H9 (cell line): ENCODE measurements at regions not wholly inside any gene's neighbourhood (a gene's known extent, or its start where the extent isn't known, plus 50 kb on each side); places are given as distances from the start of the nearest gene placed in this dataset.

ENCODE experiments used
- DNase-seq: peaks from one replicate; pipeline ENCODE4 v3.0.0-alpha.2; 2017
- H2AFZ ChIP-seq: one replicate; pipeline ENCODE4 v1.6.1; 2013; ENCODE audit warnings: mild to moderate bottlenecking, low read length, control low read depth, moderate library complexity
- H2AK5ac ChIP-seq: 2 replicates; pipeline ENCODE4 v1.6.1; 2013; ENCODE audit warnings: low read length, control low read depth, mixed read lengths; ENCODE audit not compliant: insufficient read length
- H2BK120ac ChIP-seq: one replicate; pipeline ENCODE4 v1.6.1; 2013; ENCODE audit warnings: low read depth, mild to moderate bottlenecking, low read length, control low read depth, inconsistent platforms; ENCODE audit not compliant: poor library complexity, severe bottlenecking
- H2BK12ac ChIP-seq: 2 replicates; pipeline ENCODE4 v1.6.1; 2013; ENCODE audit warnings: low read length, control low read depth, mixed read lengths, low read depth; ENCODE audit not compliant: insufficient read length
- H2BK15ac ChIP-seq: 2 replicates; pipeline ENCODE4 v1.6.1; 2013; ENCODE audit warnings: low read depth, low read length, control low read depth
- H2BK20ac ChIP-seq: one replicate; pipeline ENCODE4 v1.6.1; 2013; ENCODE audit warnings: low read depth, mild to moderate bottlenecking, low read length, control low read depth, inconsistent platforms; ENCODE audit not compliant: poor library complexity, severe bottlenecking
- H2BK5ac ChIP-seq: 2 replicates; pipeline ENCODE4 v1.6.1; 2013; ENCODE audit warnings: low read length, control low read depth, mixed read lengths; ENCODE audit not compliant: insufficient read length
- H3K14ac ChIP-seq: 2 replicates; pipeline ENCODE4 v1.6.1; 2013; ENCODE audit warnings: low read length, control low read depth; ENCODE audit not compliant: insufficient read depth
- H3K18ac ChIP-seq: 2 replicates; pipeline ENCODE4 v1.6.1; 2013; ENCODE audit warnings: low read depth, mild to moderate bottlenecking, mixed read lengths, low read length, control low read depth; ENCODE audit not compliant: insufficient read length
- H3K23ac ChIP-seq: 2 replicates; pipeline ENCODE4 v1.6.1; 2013; ENCODE audit warnings: low read length, control low read depth, mixed read lengths, low read depth; ENCODE audit not compliant: insufficient read length
- H3K23me2 ChIP-seq: 2 replicates; pipeline ENCODE4 v1.6.1; 2013; ENCODE audit warnings: low read depth, mild to moderate bottlenecking, mixed read lengths, low read length, control low read depth; ENCODE audit not compliant: insufficient read length, poor library complexity, severe bottlenecking
- H3K27ac ChIP-seq: 2 replicates; pipeline ENCODE4 v1.5.1; 2013; ENCODE audit warnings: low read length, control low read depth, mixed read lengths, low read depth; ENCODE audit not compliant: insufficient read length
- H3K27me3 ChIP-seq: 2 replicates; pipeline ENCODE4 v1.6.1; 2013; ENCODE audit warnings: low read length, control low read depth, inconsistent platforms; ENCODE audit not compliant: insufficient read depth
- H3K4ac ChIP-seq: 2 replicates; pipeline ENCODE4 v1.6.1; 2013; ENCODE audit warnings: low read depth, mild to moderate bottlenecking, control low read depth, inconsistent platforms, low read length, moderate library complexity
- H3K4me1 ChIP-seq: 2 replicates; pipeline ENCODE4 v1.6.1; 2013; ENCODE audit warnings: low read length, control low read depth, inconsistent platforms; ENCODE audit not compliant: insufficient read depth
- H3K4me2 ChIP-seq: 2 replicates; pipeline ENCODE4 v1.6.1; 2013; ENCODE audit warnings: low read length, control low read depth, mixed read lengths; ENCODE audit not compliant: insufficient read length, insufficient read depth
- H3K56ac ChIP-seq: 2 replicates; pipeline ENCODE4 v1.6.1; 2013; ENCODE audit warnings: low read depth, mild to moderate bottlenecking, mixed read lengths, low read length, control low read depth; ENCODE audit not compliant: insufficient read length
- H3K79me1 ChIP-seq: 2 replicates; pipeline ENCODE4 v1.6.1; 2013; ENCODE audit warnings: low read depth, mild to moderate bottlenecking, moderate library complexity, low read length, control low read depth, inconsistent platforms; ENCODE audit not compliant: insufficient read depth, poor library complexity, severe bottlenecking
- H3K79me2 ChIP-seq: 2 replicates; pipeline ENCODE4 v1.6.1; 2013; ENCODE audit warnings: low read length, control low read depth, inconsistent platforms; ENCODE audit not compliant: insufficient read depth
- H3K9ac ChIP-seq: 2 replicates; pipeline ENCODE4 v1.6.1; 2013; ENCODE audit warnings: low read length, control low read depth, mixed read lengths; ENCODE audit not compliant: insufficient read length; ENCODE audit errors: extremely low read depth
- H3K9me3 ChIP-seq: one replicate; pipeline ENCODE4 v1.6.1; 2013; ENCODE audit warnings: low read depth, low read length, inconsistent platforms; ENCODE audit not compliant: control insufficient read depth
- H3T11ph ChIP-seq: one replicate; pipeline ENCODE4 v1.6.1; 2013; ENCODE audit warnings: mild to moderate bottlenecking, low read length, control low read depth, inconsistent platforms
- H4K20me1 ChIP-seq: one replicate; pipeline ENCODE4 v1.6.1; 2013; ENCODE audit not compliant: control insufficient read depth, insufficient read length, insufficient read depth
- H4K5ac ChIP-seq: 2 replicates; pipeline ENCODE4 v1.6.1; 2013; ENCODE audit warnings: low read depth, mild to moderate bottlenecking, mixed read lengths, low read length, control low read depth; ENCODE audit not compliant: insufficient read length
- H4K8ac ChIP-seq: replicated peaks from 2 replicates; pipeline ENCODE4 v1.6.1; 2013; ENCODE audit warnings: low read length, control low read depth, mixed read lengths, low read depth; ENCODE audit not compliant: insufficient read length
- H4K91ac ChIP-seq: 2 replicates; pipeline ENCODE4 v1.6.1; 2013; ENCODE audit warnings: low read depth, mild to moderate bottlenecking, moderate library complexity, mixed read lengths, low read length, control low read depth; ENCODE audit not compliant: insufficient read length
- H3K27ac Mint-ChIP-seq, 3 experiments: 2 replicates in 2 of 3; 3 replicates in 1 of 3; pipeline ENCODE4 v1.8.0; 2020 to 2021; ENCODE audit warnings: mixed read lengths in 3 of 3, mild to moderate bottlenecking in 1 of 3, moderate library complexity in 1 of 3
- H3K27me3 Mint-ChIP-seq: 2 replicates; pipeline ENCODE4 v1.8.0; 2021; ENCODE audit warnings: low read depth, mild to moderate bottlenecking, moderate library complexity, mixed read lengths
- H3K36me3 Mint-ChIP-seq, 3 experiments: 2 replicates in 2 of 3; 3 replicates in 1 of 3; pipeline ENCODE4 v1.8.0; 2020 to 2021; ENCODE audit warnings: low read depth in 3 of 3, mixed read lengths in 3 of 3; ENCODE audit not compliant: insufficient read depth in 1 of 3
- H3K4me1 Mint-ChIP-seq, 2 experiments: 2 replicates each; pipeline ENCODE4 v1.8.0; 2020; ENCODE audit warnings: mixed read lengths in 2 of 2
- H3K4me3 Mint-ChIP-seq, 2 experiments: 2 replicates in 1 of 2; 3 replicates in 1 of 2; pipeline ENCODE4 v1.8.0; 2020 to 2021; ENCODE audit warnings: mild to moderate bottlenecking in 2 of 2, mixed read lengths in 2 of 2, moderate library complexity in 1 of 2
- H3K9me3 Mint-ChIP-seq, 2 experiments: 2 replicates in 1 of 2; 3 replicates in 1 of 2; pipeline ENCODE4 v1.8.0; 2020; ENCODE audit warnings: mild to moderate bottlenecking in 2 of 2, mixed read lengths in 2 of 2, moderate library complexity in 1 of 2
- WGBS: extraction: QIAGEN DNeasy Blood & Tissue Kit; methylation state at CpG from one replicate; pipeline ENCODE4 v1.1.7; 2013; ENCODE audit warnings: missing lambda C conversion rate, low lambda C conversion rate, mixed read lengths; ENCODE audit not compliant: insufficient read length; ENCODE audit errors: extremely low coverage; 5-methylcytosine and 5-hydroxymethylcytosine counted together
- TF ChIP-seq, protein P1 (sequence below): fragments of 200-600 bp; sonication (generic); conservative IDR thresholded peaks from 3 replicates; pipeline ENCODE4 v1.8.0; 2021; ENCODE audit warnings: antibody characterized with exemption, mild to moderate bottlenecking

DNA sequence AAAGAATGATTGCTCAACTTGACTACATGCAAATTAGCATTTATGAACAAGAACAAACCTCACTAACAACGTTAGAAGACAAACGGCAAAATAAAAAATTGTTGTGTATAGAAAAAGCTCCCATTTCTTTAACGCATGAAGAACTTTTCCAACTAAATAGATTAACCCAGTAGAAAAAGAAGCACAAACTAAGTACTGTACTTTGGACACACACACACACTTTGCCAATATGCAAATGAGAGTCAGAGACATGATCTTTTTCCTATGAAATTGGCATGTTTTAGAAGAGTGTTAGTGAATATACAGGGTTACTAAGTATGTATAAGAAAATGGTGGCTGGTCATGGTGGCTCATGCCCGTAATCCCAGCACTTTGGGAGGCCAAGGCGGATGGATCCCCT lies 355.6 kb downstream of the SH2D4B start:
- Histone ChIP-seq H4K20me1 (no peaks in the 10 kb centered on the region), H4K5ac (no peak overlapping the region), H3K4ac (no peak overlapping the region), H3K23me2 (no peaks in the 10 kb centered on the region), H3K56ac (no peak overlapping the region), H3K4me2 (no peak overlapping the region), H3T11ph (no peak overlapping the region), H2BK20ac (no peak overlapping the region), H3K14ac (no peak overlapping the region), H2BK120ac (no peak overlapping the region), H2AK5ac (no peak overlapping the region), H3K27ac (no peak overlapping the region), H4K91ac (no peak overlapping the region), H2BK15ac (no peak overlapping the region), H3K23ac (no peak overlapping the region), H3K4me1 (peaks cover 24% of the 10 kb centered on the region), H2AFZ (no peak overlapping the region), H4K8ac (no peak overlapping the region), H3K79me1 (no peaks in the 10 kb centered on the region), H3K9ac (no peak overlapping the region), H2BK12ac (no peak overlapping the region), H3K18ac (no peak overlapping the region), H3K27me3 (peaks cover 13% of the 10 kb centered on the region; the same call in 1 of the 2 replicates), H3K9me3 (no peaks in the 10 kb centered on the region), H3K79me2 (no peaks in the 10 kb centered on the region), H2BK5ac (no peak overlapping the region)
- no peak overlapping the region for H3K4me3 Mint-ChIP-seq
- H3K4me1 Mint-ChIP-seq, result peaks cover 35 to 51% of the 10 kb centered on the region in 2 experiments
- DNase-seq, result no peak
- peaks cover 91% of the 10 kb centered on the region for H3K27me3 Mint-ChIP-seq
- H3K36me3 Mint-ChIP-seq, result no peaks in the 10 kb centered on the region; a peak in 1 of 7 replicates
- TF ChIP-seq, protein P1, sequence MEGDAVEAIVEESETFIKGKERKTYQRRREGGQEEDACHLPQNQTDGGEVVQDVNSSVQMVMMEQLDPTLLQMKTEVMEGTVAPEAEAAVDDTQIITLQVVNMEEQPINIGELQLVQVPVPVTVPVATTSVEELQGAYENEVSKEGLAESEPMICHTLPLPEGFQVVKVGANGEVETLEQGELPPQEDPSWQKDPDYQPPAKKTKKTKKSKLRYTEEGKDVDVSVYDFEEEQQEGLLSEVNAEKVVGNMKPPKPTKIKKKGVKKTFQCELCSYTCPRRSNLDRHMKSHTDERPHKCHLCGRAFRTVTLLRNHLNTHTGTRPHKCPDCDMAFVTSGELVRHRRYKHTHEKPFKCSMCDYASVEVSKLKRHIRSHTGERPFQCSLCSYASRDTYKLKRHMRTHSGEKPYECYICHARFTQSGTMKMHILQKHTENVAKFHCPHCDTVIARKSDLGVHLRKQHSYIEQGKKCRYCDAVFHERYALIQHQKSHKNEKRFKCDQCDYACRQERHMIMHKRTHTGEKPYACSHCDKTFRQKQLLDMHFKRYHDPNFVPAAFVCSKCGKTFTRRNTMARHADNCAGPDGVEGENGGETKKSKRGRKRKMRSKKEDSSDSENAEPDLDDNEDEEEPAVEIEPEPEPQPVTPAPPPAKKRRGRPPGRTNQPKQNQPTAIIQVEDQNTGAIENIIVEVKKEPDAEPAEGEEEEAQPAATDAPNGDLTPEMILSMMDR, result no peak
- H3K27ac Mint-ChIP-seq, result no peak overlapping the region
- no CpG with 5 or more reads among the region's 5 CpGs for WGBS
- no peaks in the 10 kb centered on the region; a peak in 1 of 5 replicates for H3K9me3 Mint-ChIP-seq
